ENCODE measurements at regions not wholly inside any gene's neighbourhood (a gene's known extent, or its start where the extent isn't known, plus 50 kb on each side); places are given as distances from the start of the nearest gene placed in this dataset.
"Not testable (repeated sequence)": the region's sequence is repeated elsewhere in the genome, so short reads cannot be mapped to it uniquely, and the experiment has no call there.

DNA sequence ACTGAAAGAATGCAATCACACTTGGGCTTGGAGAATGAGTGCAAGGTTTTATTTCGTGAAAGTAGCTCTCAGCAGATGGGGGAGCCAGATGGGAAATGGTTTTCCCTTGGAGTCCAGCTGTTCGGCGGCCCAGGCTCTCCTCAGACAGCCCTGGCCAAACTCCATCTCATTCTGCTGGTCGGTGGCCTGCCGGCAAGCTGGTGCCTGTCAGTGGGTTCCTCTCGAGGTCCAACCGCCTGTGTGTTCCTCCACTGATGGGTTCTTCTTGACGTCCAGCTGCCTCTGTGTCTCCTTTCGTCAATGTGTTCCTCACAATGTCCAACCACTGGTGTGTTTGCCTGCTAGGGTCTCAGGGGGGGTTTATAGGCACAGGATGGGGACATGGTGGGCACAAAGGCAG, 80.3 kb downstream of the POU3F4 start:
- H3K9me3 Mint-ChIP-seq, result no peaks in the 10 kb centered on the region
- no peak overlapping the region for H3K4me3 Mint-ChIP-seq
- no peaks in the 10 kb centered on the region for H3K36me3 Mint-ChIP-seq (ENCODE audit: low read depth)
- no peaks in the 10 kb centered on the region for H3K4me1 Mint-ChIP-seq (ENCODE audit: low read depth)
- no peaks in the 10 kb centered on the region for H3K27me3 Mint-ChIP-seq (ENCODE audit: low read depth)
- CTCF ChIA-PET, result no interaction called here
- no peak for DNase-seq
- intact Hi-C loops (cut with micrococcal nuclease), result no loop called here
- H3K27ac Mint-ChIP-seq, result no peak overlapping the region

DNA sequence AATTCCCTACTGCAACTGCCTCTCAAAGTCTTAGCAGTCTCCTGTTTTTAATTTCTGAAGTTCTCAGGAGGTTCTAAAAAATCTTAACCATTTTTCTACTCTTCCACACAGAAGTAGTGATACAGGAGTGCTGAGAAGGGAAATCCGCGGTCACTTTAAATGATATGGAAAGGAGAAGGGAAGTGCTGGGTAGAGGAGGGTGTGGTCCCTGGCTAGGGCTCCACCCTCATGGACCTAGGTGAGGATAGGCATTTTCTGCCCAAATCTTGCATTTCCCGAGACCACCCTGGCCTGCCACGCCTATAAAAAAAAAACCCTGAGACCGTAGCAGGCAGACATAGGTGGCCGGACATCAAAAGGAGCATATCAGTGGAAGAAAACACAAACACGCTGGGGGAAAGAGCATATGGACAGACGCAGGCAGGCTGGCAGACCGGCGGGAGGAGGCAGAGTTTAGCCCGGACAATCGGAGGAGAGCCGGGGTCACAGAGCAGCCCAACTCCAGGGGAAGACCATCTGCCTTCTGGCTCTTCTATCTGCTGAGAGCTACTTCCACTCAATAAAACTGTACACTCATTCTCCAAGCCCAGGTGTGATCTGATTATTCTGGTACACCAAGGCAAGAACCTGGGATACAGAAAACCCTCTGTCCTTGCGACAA, 85.7 kb downstream of the POU3F4 start:
- H3K9me3 Mint-ChIP-seq, result no peaks in the 10 kb centered on the region
- no peak overlapping the region for H3K4me3 Mint-ChIP-seq
- H3K27me3 Mint-ChIP-seq (ENCODE audit: low read depth), result no peaks in the 10 kb centered on the region
- H3K36me3 Mint-ChIP-seq (ENCODE audit: low read depth), result no peaks in the 10 kb centered on the region
- H3K4me1 Mint-ChIP-seq (ENCODE audit: low read depth), result no peaks in the 10 kb centered on the region
- no peak overlapping the region for H3K27ac Mint-ChIP-seq
- no peak for DNase-seq
- intact Hi-C loops (cut with micrococcal nuclease), result no loop called here
- CTCF ChIA-PET, result no interaction called here

DNA sequence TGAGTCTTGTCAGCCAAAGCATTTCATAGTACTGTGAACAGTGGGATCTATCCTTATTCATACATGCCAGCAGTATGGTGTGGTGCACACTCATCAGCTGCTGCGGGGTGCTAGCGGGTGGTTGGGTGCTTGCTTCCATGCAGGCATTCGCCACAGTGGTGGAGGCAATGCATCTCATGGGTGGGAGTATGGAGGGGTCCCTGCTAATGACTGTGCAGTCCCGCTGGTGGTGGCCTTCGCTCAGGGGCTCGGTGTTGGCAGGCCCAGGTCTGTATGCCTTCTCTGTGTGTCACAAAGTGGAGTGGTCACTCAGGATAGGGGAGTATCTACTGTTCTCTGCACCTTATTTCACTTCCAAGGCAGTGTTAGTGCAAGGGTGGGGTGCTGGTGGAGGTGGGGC, 122.6 kb downstream of the POU3F4 start:
- CTCF ChIA-PET, result no interaction called here
- Mint-ChIP-seq H3K36me3 (ENCODE audit: low read depth) (no peaks in the 10 kb centered on the region), H3K4me1 (ENCODE audit: low read depth) (peaks cover 6% of the 10 kb centered on the region), H3K27ac (no peak overlapping the region), H3K27me3 (ENCODE audit: low read depth) (peaks cover 4% of the 10 kb centered on the region), H3K9me3 (no peaks in the 10 kb centered on the region), H3K4me3 (no peak overlapping the region)
- intact Hi-C loops (cut with micrococcal nuclease), result no loop called here
- no peak for DNase-seq

- H3K27ac Mint-ChIP-seq; H3K36me3 Mint-ChIP-seq (ENCODE audit: low read depth); H3K9me3 Mint-ChIP-seq; H3K27me3 Mint-ChIP-seq (ENCODE audit: low read depth); H3K4me3 Mint-ChIP-seq; CTCF ChIA-PET; H3K4me1 Mint-ChIP-seq (ENCODE audit: low read depth); DNase-seq: not testable (repeated sequence)
- intact Hi-C loops (cut with micrococcal nuclease), result loop anchor here (10.0 kb wide), 1 partner anchor 195 kb away; no protein-coding TSS in a partner anchor
Observed at GRCh38 chrX:83649706-83650105, 141.6 kb downstream of the POU3F4 start.

DNA sequence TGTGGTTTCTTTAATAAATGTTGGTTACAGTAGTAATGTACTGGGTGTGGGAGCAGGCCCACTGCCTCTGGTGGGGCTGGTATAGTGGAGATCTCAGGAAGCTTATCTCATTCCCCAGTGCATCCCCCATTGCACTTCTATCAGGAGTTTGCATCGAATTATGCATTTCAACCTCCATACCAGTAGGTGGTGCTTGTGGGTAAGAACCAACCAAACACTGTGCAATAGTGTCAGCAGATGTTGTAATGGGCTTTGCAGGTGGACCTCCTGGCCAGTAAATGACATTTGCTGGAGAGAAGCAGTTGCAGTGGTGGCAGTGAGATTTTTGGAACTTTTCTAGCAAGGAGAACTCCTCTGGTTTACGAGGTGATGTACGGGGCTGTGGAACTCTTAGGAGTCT, 150.6 kb downstream of the POU3F4 start:
- no peaks in the 10 kb centered on the region for H3K36me3 Mint-ChIP-seq (ENCODE audit: low read depth)
- H3K27ac Mint-ChIP-seq, result no peak overlapping the region
- no peaks in the 10 kb centered on the region for H3K9me3 Mint-ChIP-seq
- no peak for DNase-seq
- CTCF ChIA-PET, result no interaction called here
- H3K4me1 Mint-ChIP-seq (ENCODE audit: low read depth), result no peaks in the 10 kb centered on the region
- no peak overlapping the region for H3K4me3 Mint-ChIP-seq
- intact Hi-C loops (cut with micrococcal nuclease), result loop anchor here (10.0 kb wide), 1 partner anchor 186 kb away; no protein-coding TSS in a partner anchor
- no peaks in the 10 kb centered on the region for H3K27me3 Mint-ChIP-seq (ENCODE audit: low read depth)

Data from activated naive CD4-positive, alpha-beta T cell treated with anti-CD3 and anti-CD28 coated beads for 36 hours (primary cell).